CD4-positive, alpha-beta T cell treated with Interleukin-15 for 4 hours (primary cell): ENCODE measurements at regions not wholly inside any gene's neighbourhood (a gene's known extent, or its start where the extent isn't known, plus 50 kb on each side); places are given as distances from the start of the nearest gene placed in this dataset.

Source experiments
- DNase-seq: peaks from one replicate; pipeline ENCODE4 v3.0.0-alpha.2; 2020; ENCODE audit warnings: low spot score

DNA sequence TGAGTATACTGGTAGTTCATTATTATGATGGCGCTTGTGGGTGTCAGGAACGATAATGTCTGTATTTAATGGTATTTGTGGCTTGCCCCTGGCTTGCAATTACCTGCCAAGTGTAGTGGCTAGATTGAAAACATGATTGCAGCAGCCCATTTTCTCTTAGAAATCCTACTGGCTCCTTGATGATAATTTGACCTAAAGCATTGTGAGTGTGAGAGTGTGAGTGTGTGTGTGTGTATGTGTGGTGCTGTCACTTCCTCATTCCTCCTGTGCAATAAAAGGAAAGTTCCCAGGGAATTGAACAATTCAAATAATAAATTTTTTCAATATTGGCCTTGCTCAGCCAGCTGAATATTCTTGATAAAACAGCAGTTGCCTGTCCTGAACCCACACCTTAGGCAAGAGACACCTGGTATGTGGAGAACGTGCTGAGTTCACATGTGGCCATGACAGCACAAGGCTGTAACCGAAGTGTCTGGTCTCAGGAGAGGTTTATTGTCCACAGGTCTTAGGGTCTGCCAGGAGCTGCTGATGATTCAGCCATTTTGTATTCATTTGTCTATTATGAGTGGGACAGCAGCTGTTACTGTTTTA is 193.3 kb downstream of the CD47 start:
- no peak for DNase-seq

DNA sequence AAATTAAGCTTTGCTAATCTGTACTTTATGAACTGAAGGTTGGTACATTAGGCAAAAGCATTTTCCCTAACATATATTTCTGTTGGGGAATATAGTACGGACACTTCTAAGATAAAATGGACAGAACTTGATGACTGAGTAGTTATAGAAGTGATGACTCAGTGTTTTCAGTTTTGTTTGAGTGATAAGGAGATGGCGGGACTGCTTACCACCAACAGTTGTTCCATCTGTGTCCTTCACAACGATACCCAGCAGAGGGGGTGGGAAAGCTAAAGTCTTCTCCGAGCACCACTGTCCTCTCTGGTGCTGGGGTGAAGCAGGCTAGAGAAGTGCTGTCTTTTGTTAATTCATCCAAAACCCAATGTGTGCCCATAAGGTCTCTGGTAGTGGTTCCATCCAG is 195.8 kb downstream of the CD47 start:
- no peak for DNase-seq

DNA sequence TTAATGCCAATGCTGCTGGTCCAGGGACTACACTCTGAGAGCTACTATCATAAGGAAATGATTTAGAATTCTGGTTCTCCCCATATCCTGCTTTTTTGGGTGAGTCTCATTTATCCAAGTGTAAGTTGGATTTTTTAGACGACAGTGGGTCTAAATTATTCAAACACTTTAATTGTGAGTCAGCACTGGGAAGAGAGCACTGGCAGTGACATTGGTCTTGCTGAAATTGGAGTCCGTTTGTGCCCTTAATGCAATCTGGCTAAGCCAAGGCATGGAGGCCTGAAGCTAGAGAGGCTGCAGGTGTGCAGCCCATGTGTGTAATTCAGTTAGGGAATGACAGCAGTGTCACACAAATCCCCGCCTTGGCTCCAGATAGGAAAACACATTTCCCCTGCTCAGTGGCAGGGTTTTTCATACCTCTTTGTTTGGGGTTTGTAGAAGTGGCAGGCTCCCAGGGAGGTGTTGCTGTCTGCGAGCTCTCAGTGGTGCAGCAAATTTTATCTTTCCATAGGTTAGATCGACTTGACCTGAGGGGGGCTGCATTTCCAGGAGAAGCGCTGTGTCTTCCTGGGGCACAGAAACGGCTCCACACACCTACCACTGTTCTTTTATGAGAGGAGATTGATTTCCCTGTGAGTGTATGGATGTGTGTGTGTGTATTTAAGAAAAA is 197.7 kb downstream of the CD47 start:
- no peak for DNase-seq

DNA sequence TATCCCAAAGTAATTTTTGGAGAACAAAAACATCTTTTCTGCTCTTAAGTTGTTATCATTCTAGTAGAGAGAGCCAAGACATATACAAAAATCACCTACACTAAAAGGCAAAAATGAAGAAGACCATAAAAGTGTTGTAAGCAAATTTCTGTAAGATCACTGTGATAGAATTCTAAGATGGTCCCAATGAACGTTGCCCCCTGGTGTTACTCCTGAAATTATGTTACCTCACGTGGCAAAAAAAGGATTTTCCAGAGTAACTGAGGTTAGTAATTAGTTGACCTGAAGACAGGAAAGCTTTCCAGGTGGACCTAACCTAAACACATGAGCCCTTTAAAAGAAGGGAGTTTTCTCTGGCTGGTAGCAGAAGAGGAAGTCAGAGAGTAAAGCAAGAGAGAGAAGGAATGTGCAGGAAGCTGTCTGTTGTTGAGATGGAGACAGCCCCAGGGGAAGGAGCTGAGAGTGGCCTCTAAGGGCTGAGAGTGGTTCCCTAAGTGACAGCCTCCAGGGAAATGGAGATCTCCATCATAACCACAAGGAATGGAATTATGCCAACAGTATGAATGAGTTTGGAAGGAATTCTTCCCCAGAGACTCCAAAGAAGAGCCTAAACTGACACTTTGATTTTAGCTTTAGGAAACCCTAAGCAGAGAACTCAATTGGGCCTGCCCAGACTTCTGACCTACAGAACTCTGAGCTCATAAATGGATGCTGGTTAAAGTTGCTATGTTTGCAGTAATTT is 205.9 kb downstream of the CD47 start:
- no peak for DNase-seq

DNA sequence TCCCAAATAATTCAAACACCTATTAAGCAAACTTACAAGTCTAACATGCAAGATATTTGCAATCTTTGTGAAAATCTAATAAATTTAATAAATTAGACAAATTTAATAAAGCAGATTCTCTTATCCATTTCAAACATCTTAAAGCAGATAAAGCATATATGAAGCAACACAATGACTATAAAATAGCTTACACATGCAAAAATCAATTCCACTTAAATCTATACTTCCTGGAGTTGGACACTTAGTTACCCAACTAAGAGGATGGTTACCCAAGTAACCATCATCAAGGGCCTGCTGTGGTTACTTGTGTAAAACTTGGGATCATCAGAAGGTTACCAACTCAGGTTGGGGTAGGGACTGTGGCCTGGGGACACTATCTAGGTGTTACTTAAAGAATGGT is 206.8 kb downstream of the CD47 start:
- no peak for DNase-seq

DNA sequence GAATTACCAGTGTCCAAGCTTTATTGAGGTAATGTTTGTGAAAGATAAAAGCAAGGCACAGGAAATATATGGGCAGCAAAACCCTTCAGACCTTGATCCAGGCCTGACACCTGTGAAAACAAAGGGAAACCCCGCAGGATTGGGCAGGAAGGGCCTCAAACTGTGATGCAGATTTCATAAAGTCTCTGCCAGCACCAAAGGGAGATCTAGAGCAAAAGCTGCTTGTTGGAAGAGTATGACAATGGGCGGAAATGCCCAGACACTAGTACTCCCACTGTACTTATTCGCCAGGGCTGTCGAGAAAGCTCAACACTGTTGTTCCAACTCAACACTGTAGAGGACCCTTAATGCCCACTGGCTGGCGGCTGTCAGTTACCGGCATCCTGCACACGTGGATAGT is 207.9 kb downstream of the CD47 start:
- no peak for DNase-seq

DNA sequence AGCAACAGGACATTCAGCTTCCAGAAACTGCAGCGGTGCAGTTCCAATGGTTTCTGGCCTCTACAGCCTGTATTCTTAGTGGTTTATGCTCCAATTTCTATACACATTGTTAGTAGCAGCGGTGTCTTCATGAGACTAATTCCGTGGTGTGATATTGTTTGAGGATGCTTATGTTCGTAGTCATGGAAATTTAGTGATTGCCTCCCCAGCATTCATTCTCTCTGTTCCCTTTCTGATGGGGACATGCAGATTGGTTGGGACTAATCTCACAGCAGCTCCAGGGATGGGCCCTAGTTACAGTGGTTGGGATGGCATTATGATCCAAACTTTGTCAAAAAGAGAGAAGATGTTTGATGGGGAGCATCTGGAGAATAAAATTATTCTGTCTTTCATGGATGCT is 208.6 kb downstream of the CD47 start:
- no peak for DNase-seq

DNA sequence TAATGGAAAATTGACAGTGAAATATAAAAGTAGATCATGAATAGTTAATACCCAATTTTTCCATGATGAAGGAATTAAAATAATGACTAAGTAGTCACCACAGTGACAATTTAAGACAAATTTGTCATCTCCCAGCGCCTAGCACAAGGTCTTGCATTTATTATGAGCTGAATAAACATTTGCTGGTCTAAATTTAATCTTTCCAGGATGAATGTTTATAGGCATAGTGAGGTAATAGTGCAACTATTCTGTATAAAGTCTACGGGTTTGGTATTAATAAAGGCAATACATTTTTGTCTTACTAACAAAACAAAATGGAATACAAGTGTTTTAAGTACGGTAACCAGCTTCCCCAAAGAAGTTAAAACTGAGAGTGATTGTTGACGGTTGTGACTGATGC is 209.3 kb downstream of the CD47 start:
- no peak for DNase-seq

DNA sequence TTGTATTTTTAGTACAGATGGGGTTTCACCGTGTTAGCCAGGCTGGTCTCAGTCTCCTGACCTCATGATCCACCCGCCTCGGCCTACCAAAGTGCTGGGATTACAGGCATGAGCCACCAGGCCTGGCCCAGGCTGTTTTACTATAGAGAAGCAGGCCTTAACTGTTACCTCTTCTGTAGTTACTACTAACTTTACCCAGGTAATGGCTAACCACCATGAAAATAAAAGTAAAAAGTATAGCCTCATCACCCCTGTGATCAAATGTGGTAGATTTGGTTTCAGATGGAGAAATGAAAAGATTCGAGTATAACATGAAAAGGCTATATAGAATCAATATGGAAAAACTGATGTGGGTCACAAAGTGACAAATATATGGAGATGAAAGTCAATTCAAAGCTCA is 210.1 kb downstream of the CD47 start:
- DNase-seq, result no peak

DNA sequence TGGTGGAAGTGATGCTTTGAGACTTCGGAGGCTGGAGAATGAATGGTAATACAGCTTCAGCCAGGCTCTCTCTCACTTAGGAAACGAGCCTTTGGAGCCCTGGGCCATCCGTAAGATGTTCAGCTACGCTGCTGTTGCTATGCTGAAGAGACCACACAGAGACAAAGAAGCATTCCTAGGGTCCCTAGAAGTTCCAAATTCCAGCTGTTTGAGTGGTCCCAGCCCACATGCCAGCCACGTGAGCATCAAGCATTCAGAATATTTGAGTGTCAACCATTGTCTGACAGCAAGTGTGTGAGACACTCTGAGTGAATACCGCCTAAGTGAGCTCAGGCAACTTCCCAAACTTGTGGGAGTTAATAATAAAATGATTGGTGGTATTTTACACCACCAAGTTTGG is 212.9 kb downstream of the CD47 start:
- DNase-seq, result no peak

DNA sequence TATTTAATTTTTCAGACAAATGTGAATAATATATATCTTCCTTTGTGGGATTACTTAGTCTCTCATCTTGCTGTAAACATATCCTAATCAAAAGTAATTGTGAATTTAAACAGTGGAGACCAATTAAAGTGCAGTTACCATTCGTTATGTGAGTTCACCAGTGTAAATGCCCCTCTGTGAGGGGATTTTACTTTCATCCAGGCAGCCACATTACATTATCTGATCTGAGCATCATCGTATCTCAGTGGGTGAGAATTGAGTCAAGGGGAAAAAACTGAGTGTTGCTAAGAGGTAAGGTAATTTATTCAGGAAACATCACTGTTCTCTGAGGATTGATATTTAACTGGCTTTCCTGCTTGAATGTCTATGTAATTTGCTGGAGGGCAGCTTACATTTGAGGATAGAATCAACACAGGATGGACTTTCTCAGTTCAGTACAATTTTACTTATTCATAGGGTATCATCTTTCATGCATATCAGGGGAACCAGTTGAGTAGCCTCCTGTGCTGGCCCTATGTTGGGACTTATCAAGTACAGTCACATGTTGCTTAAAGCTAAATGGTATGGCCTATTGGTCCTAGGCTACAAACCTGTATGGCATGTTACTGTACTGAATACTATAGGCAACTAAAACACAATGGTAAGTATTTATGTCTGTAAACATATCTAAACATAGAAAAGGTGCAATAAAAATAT is 219.7 kb downstream of the CD47 start:
- no peak for DNase-seq

DNA sequence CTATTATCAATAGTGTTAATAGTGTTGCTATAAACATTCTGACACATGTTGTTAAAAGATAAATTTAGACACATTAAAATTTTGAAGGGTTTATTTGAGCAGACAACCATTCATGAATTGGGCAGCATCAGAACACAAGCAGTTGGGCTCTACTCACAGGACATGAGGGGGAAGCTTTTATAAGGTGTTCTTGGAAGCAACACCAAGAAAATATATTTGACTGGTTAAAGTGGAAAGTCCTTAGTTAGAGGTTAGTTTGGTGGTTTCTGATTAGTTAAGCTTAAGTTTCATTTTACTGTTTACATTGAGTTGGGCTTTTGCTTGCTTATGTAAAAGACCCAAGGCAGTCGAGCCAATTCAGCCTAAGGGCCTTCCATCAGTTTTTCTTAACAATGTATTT is 220.7 kb downstream of the CD47 start:
- DNase-seq, result no peak

DNA sequence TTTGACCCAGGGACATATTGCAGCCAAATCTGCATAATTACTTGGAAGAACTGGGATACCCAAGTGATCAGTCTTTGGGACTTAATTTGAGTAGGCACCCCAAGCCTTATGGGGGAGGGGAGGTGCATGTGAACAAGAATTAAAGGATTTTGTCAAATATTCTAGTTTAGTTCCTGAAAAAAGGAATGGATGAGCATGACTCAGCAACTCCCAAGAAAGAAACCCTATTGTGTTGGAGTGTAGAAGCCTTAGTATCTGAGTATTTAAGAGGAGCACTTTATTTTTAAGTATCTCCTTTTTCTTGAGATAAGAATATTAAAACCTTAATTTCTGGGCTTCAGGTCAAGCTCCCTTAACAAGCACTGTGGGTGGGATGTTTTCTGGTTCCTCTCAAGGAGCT is 222.4 kb downstream of the CD47 start:
- DNase-seq, result no peak

DNA sequence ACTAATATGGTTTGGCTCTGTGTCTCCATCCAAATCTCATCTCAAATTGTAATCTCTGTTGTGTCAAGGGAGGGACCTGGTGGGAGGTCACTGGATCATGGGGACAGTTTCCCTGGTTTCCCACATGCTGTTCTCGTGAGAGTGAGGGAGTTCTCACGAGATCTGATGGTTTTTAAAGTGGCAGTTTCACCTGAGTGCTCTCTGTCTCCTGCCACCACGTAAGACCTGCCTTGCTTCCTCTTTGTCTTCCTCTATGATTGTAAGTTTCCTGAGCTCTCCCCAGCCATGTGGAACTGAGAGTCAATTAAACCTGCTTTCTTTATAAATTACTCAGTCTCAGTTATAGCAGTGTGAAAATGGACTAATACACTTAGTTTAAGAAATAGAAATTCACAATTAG is 228.9 kb downstream of the CD47 start:
- DNase-seq, result no peak

DNA sequence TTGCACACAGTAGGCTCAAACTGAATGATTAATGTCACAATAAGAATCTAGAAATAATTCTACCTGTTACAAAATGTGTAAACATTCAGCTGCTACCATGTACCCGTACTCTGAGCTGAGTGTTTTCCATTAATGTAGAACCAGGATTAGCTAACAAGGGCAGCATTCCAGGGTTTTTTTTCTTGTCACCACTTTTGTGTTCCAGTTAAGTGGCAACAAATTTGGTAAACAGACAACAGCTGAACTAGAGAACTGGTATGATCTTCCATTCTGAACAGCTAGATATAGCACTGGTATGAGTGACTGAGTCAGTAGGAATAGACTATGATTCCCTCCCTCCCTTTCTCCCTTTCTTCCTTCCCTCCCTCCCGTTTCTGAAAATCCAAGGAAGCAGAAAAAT is 229.4 kb downstream of the CD47 start:
- no peak for DNase-seq
